Aorta (tissue), 5 donors: ENCODE measurements at regions not wholly inside any gene's neighbourhood (a gene's known extent, or its start where the extent isn't known, plus 50 kb on each side); places are given as distances from the start of the nearest gene placed in this dataset.

Experiments
- ATAC-seq: fragments of 200-7000 bp; cut with Tn5 transposase; one replicate; pipeline ENCODE4 v1.9.1; 2022; ENCODE audit warnings: moderate library complexity; ENCODE audit not compliant: low FRiP score
- DNase-seq, 2 donors: peaks; one replicate each; pipeline ENCODE4 v3.0.0-alpha.2; 2020
- H3K27ac ChIP-seq, 2 donors: one replicate each; pipeline ENCODE4 v1.5.1; 2013; ENCODE audit warnings: low read length in 2 of 2, mild to moderate bottlenecking in 2 of 2, moderate library complexity in 2 of 2, control low read depth in 1 of 2, inconsistent platforms in 1 of 2, low read depth in 1 of 2
- H3K27me3 ChIP-seq, 2 donors: one replicate each; pipeline ENCODE4 v1.6.1; 2013; ENCODE audit warnings: control low read depth in 1 of 2, low read length in 1 of 2, mild to moderate bottlenecking in 1 of 2, moderate library complexity in 1 of 2; ENCODE audit not compliant: insufficient read depth in 2 of 2, control insufficient read depth in 1 of 2
- H3K36me3 ChIP-seq, 2 donors: one replicate each; pipeline ENCODE4 v1.6.1; 2013; ENCODE audit warnings: control low read depth in 1 of 2, low read length in 1 of 2, mild to moderate bottlenecking in 1 of 2; ENCODE audit not compliant: insufficient read depth in 2 of 2, control insufficient read depth in 1 of 2
- H3K4me1 ChIP-seq, 2 donors: one replicate each; pipeline ENCODE4 v1.6.1; 2013; ENCODE audit warnings: low read length in 2 of 2, control low read depth in 1 of 2, mild to moderate bottlenecking in 1 of 2, moderate library complexity in 1 of 2; ENCODE audit not compliant: insufficient read depth in 2 of 2, control insufficient read depth in 1 of 2
- H3K4me3 ChIP-seq, 2 donors: one replicate each; pipeline ENCODE4 v1.5.1; 2013; ENCODE audit warnings: low read length in 2 of 2, control low read depth in 1 of 2, mild to moderate bottlenecking in 1 of 2
- H3K9me3 ChIP-seq: one replicate; pipeline ENCODE4 v1.6.1; 2013; ENCODE audit warnings: mild to moderate bottlenecking, low read length; ENCODE audit not compliant: control insufficient read depth
- WGBS, 2 donors: extraction: QIAGEN DNeasy Blood & Tissue Kit; methylation state at CpG; one replicate each; pipeline ENCODE4 v1.1.7; 2013; 5-methylcytosine and 5-hydroxymethylcytosine counted together
- intact Hi-C, 2 donors: fragments of 100-400 bp; cut with DNase I; formaldehyde crosslinking; loops; one replicate each; pipeline versions ENCODE4 v1.14.2 to v1.15.0; 2022
- donor health status: healthy with polysubstance abuse.
- donor health status: Bipolar disorder and iron deficiency.
- donor health status: DM: no; HTN: no; CAD: no.
- donor health status: DM: no; HTN: no; CAD: no.
- donor health status: DM: yes; HTN: yes; CAD: no.

- ATAC-seq = no peak
- Histone ChIP-seq H3K4me3 (no peak overlapping the region), H3K27me3 (no peaks in the 10 kb centered on the region), H3K36me3 (no peaks in the 10 kb centered on the region), H3K9me3 (no peaks in the 10 kb centered on the region), H3K4me1 (no peaks in the 10 kb centered on the region), H3K27ac (no peak overlapping the region)
- WGBS, 2 donors = 10 to 13% methylated on average over 4 of the region's 4 CpGs
- intact Hi-C loops = no loop called here
- DNase-seq = no peak
Measured at GRCh38 chr1:198913667-198914066, 274.8 kb downstream of the PTPRC start.

- Histone ChIP-seq H3K36me3 (no peaks in the 10 kb centered on the region), H3K27ac (no peak overlapping the region), H3K4me1 (no peaks in the 10 kb centered on the region), H3K9me3 (no peaks in the 10 kb centered on the region), H3K4me3 (no peak overlapping the region), H3K27me3 (no peaks in the 10 kb centered on the region)
- WGBS, 2 donors = 89 to 90% methylated on average over 3 of the region's 3 CpGs
- intact Hi-C loops = no loop called here
- DNase-seq (no peak), ATAC-seq (no peak)
Measured at GRCh38 chr1:198915327-198916231, 276.7 kb downstream of the PTPRC start.

GRCh38 chr1:198917226-198917625 is 278.4 kb downstream of the PTPRC start:
- H3K4me3 ChIP-seq = no peak overlapping the region
- no peaks in the 10 kb centered on the region for H3K4me1 ChIP-seq
- ATAC-seq (no peak), DNase-seq (no peak)
- no peaks in the 10 kb centered on the region for H3K36me3 ChIP-seq
- 58 to 62% methylated on average over 2 of the region's 2 CpGs for WGBS, 2 donors
- no peak overlapping the region for H3K27ac ChIP-seq
- no peaks in the 10 kb centered on the region for H3K9me3 ChIP-seq
- no peaks in the 10 kb centered on the region for H3K27me3 ChIP-seq
- intact Hi-C loops = no loop called here

GRCh38 chr1:198918920-198919319 is 280.1 kb downstream of the PTPRC start:
- no peak for DNase-seq
- H3K9me3 ChIP-seq = no peaks in the 10 kb centered on the region
- H3K4me1 ChIP-seq = no peaks in the 10 kb centered on the region
- WGBS, 2 donors = 73% methylated on average over 5 of the region's 5 CpGs
- intact Hi-C loops = no loop called here
- H3K27ac ChIP-seq = no peak overlapping the region
- no peaks in the 10 kb centered on the region for H3K27me3 ChIP-seq
- no peak for ATAC-seq
- H3K36me3 ChIP-seq = no peaks in the 10 kb centered on the region
- H3K4me3 ChIP-seq = no peak overlapping the region

GRCh38 chr1:198919667-198920398 is 281.0 kb downstream of the PTPRC start:
- Histone ChIP-seq H3K36me3 (no peaks in the 10 kb centered on the region), H3K9me3 (no peaks in the 10 kb centered on the region), H3K4me3 (no peak overlapping the region), H3K4me1 (no peaks in the 10 kb centered on the region), H3K27me3 (no peaks in the 10 kb centered on the region), H3K27ac (no peak overlapping the region)
- intact Hi-C loops = no loop called here
- ATAC-seq (no peak), DNase-seq (no peak)
- WGBS, 2 donors = 87 to 88% methylated on average over 5 of the region's 5 CpGs

- 83 to 86% methylated on average over 5 of the region's 5 CpGs for WGBS, 2 donors
- H3K4me3 ChIP-seq = no peak overlapping the region
- ATAC-seq (no peak), DNase-seq (no peak)
- intact Hi-C loops = no loop called here
- H3K9me3 ChIP-seq = no peaks in the 10 kb centered on the region
- no peak overlapping the region for H3K27ac ChIP-seq
- H3K36me3 ChIP-seq = no peaks in the 10 kb centered on the region
- H3K4me1 ChIP-seq = no peaks in the 10 kb centered on the region
- H3K27me3 ChIP-seq = no peaks in the 10 kb centered on the region
Measured at GRCh38 chr1:198922638-198923430, 284.0 kb downstream of the PTPRC start.

GRCh38 chr1:198923993-198924392 is 285.2 kb downstream of the PTPRC start:
- intact Hi-C loops = no loop called here
- Histone ChIP-seq H3K4me3 (no peak overlapping the region), H3K27ac (no peak overlapping the region), H3K9me3 (no peaks in the 10 kb centered on the region), H3K4me1 (no peaks in the 10 kb centered on the region), H3K27me3 (no peaks in the 10 kb centered on the region), H3K36me3 (no peaks in the 10 kb centered on the region)
- ATAC-seq = no peak
- DNase-seq = no peak
- 94 to 100% methylated on average over 1 of the region's 1 CpG for WGBS, 2 donors

GRCh38 chr1:198925567-198925966 is 286.7 kb downstream of the PTPRC start:
- intact Hi-C loops = no loop called here
- Histone ChIP-seq H3K9me3 (no peaks in the 10 kb centered on the region), H3K27ac (no peak overlapping the region), H3K4me1 (no peaks in the 10 kb centered on the region), H3K27me3 (no peaks in the 10 kb centered on the region), H3K4me3 (no peak overlapping the region), H3K36me3 (no peaks in the 10 kb centered on the region)
- ATAC-seq (no peak), DNase-seq (no peak)
